A673 (cell line): ENCODE measurements at regions not wholly inside any gene's neighbourhood (a gene's known extent, or its start where the extent isn't known, plus 50 kb on each side); places are given as distances from the start of the nearest gene placed in this dataset.

Experiments
- BruUV-seq: library from RNA; stranded (reverse); fragments of 400-500 nt; replicated peaks from 2 replicates; lab custom pipeline; 2021; lab: Mats Ljungman, UMichigan
- CTCF ChIA-PET: fragments of 300-600 bp; sonication (Branson Sonifier 250); formaldehyde crosslinking; loops from one replicate; lab custom pipeline; 2022; ENCODE audit warnings: antibody characterized with exemption; lab: Charles Lee
- POLR2A ChIA-PET: fragments of 300-600 bp; sonication (Branson Sonifier 250); formaldehyde crosslinking; loops from one replicate; lab custom pipeline; 2022; ENCODE audit warnings: antibody characterized with exemption; ENCODE audit not compliant: low non-redundant PET; lab: Charles Lee
- DNase-seq: peaks from one replicate; pipeline ENCODE4 v3.0.0-alpha.2; 2015; ENCODE audit warnings: low spot score
- H3K27ac ChIP-seq: fragments of 200-600 bp; sonication (generic); 2 replicates; pipeline ENCODE4 v1.5.1; 2016; ENCODE audit warnings: mixed run types, low read depth, mild to moderate bottlenecking, mixed read lengths, antibody characterized with exemption, low read length; ENCODE audit not compliant: poor library complexity, severe bottlenecking
- H3K27me3 ChIP-seq: fragments of 200-600 bp; sonication (generic); replicated peaks from 2 replicates; pipeline ENCODE4 v1.6.1; 2017; ENCODE audit warnings: mixed run types, low read depth, mild to moderate bottlenecking, mixed read lengths, antibody characterized with exemption, low read length; ENCODE audit not compliant: insufficient read depth, poor library complexity
- H3K36me3 ChIP-seq: fragments of 200-600 bp; sonication (generic); 2 replicates; pipeline ENCODE4 v1.6.1; 2016; ENCODE audit warnings: mixed run types, mild to moderate bottlenecking, mixed read lengths, antibody characterized with exemption, low read length; ENCODE audit not compliant: insufficient read depth, poor library complexity, severe bottlenecking
- H3K4me1 ChIP-seq: fragments of 200-600 bp; sonication (generic); 2 replicates; pipeline ENCODE4 v1.6.1; 2017; ENCODE audit warnings: mixed run types, mild to moderate bottlenecking, mixed read lengths, antibody characterized with exemption, low read length; ENCODE audit not compliant: insufficient read depth, poor library complexity, severe bottlenecking
- H3K4me3 ChIP-seq: fragments of 200-600 bp; sonication (generic); 2 replicates; pipeline ENCODE4 v1.5.1; 2016; ENCODE audit warnings: low read depth, mixed run types, mild to moderate bottlenecking, mixed read lengths, low read length; ENCODE audit not compliant: poor library complexity, severe bottlenecking
- H3K9me3 ChIP-seq: fragments of 200-600 bp; sonication (generic); 2 replicates; pipeline ENCODE4 v1.6.1; 2016; ENCODE audit warnings: mixed run types, low read depth, mild to moderate bottlenecking, mixed read lengths, antibody characterized with exemption, low read length; ENCODE audit not compliant: poor library complexity, severe bottlenecking
- EZH2 ChIP-seq: fragments of 200-600 bp; sonication (generic); IDR thresholded peaks from 2 replicates; pipeline ENCODE4 v1.6.1; 2017; ENCODE audit warnings: borderline replicate concordance, low read depth, mild to moderate bottlenecking, mixed read lengths, antibody characterized with exemption, low read length; ENCODE audit not compliant: poor library complexity, severe bottlenecking
- intact Hi-C: fragments of 100-400 bp; cut with micrococcal nuclease; formaldehyde crosslinking; loops from one replicate; pipeline ENCODE4 v1.10.0; 2022; ENCODE audit not compliant: unreplicated experiment
- TF ChIP-seq, protein P1 (sequence below): fragments of 300-800, 200-600 bp; sonication (generic); conservative IDR thresholded peaks from 2 replicates; pipeline ENCODE4 v1.5.1; 2017; ENCODE audit warnings: low read depth, mild to moderate bottlenecking, antibody characterized with exemption, low read length, moderate library complexity, mixed read lengths

- intact Hi-C loops: no loop called here
- TF ChIP-seq, protein P1, sequence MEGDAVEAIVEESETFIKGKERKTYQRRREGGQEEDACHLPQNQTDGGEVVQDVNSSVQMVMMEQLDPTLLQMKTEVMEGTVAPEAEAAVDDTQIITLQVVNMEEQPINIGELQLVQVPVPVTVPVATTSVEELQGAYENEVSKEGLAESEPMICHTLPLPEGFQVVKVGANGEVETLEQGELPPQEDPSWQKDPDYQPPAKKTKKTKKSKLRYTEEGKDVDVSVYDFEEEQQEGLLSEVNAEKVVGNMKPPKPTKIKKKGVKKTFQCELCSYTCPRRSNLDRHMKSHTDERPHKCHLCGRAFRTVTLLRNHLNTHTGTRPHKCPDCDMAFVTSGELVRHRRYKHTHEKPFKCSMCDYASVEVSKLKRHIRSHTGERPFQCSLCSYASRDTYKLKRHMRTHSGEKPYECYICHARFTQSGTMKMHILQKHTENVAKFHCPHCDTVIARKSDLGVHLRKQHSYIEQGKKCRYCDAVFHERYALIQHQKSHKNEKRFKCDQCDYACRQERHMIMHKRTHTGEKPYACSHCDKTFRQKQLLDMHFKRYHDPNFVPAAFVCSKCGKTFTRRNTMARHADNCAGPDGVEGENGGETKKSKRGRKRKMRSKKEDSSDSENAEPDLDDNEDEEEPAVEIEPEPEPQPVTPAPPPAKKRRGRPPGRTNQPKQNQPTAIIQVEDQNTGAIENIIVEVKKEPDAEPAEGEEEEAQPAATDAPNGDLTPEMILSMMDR: no peak
- no peak for TF ChIP-seq EZH2
- no peak overlapping the region for H3K4me3 ChIP-seq
- BruUV-seq: no TSS peak
- no peaks in the 10 kb centered on the region for H3K4me1 ChIP-seq
- no peaks in the 10 kb centered on the region for H3K27me3 ChIP-seq
- CTCF ChIA-PET: no interaction called here
- POLR2A ChIA-PET: no interaction called here
- no peak overlapping the region for H3K27ac ChIP-seq
- no peaks in the 10 kb centered on the region for H3K36me3 ChIP-seq
- DNase-seq: no peak
- no peaks in the 10 kb centered on the region for H3K9me3 ChIP-seq
Measured at GRCh38 chr3:73225991-73226390, 164.5 kb downstream of the EBLN2 start.

GRCh38 chr3:73228000-73228399, 166.5 kb downstream of the EBLN2 start:
- Histone ChIP-seq H3K27me3 (no peaks in the 10 kb centered on the region), H3K4me3 (no peak overlapping the region), H3K4me1 (no peaks in the 10 kb centered on the region), H3K36me3 (no peaks in the 10 kb centered on the region), H3K9me3 (no peaks in the 10 kb centered on the region), H3K27ac (no peak overlapping the region)
- ChIA-PET POLR2A (no interaction called here), CTCF (no interaction called here)
- no peak for TF ChIP-seq EZH2
- TF ChIP-seq, protein P1: no peak
- DNase-seq: no peak
- intact Hi-C loops: no loop called here
- BruUV-seq: no TSS peak

DNA sequence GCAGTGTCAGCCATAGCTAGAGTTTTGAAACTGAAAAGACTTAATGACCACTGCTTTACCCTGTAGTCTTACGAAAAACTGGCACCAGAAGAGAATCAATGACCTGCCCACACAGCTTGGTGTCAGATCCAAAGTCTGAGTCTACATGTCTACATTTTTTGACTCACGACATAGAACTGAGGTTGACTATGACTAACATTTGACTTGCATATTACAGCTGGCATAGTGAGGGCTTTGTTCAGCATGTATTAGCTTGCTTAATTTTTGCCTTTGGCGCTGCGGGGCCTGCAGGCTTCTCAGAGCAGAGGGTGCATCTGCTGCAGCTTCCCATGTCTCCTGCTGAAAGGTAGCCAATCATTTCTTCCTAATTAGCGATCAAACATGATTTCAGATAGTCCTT, 167.0 kb downstream of the EBLN2 start:
- no TSS peak for BruUV-seq
- Histone ChIP-seq H3K9me3 (no peaks in the 10 kb centered on the region), H3K27ac (no peak overlapping the region), H3K4me3 (no peak overlapping the region), H3K36me3 (no peaks in the 10 kb centered on the region), H3K27me3 (no peaks in the 10 kb centered on the region), H3K4me1 (no peaks in the 10 kb centered on the region)
- ChIA-PET CTCF (no interaction called here), POLR2A (no interaction called here)
- DNase-seq: no peak
- TF ChIP-seq EZH2: no peak
- TF ChIP-seq, protein P1: no peak
- intact Hi-C loops: no loop called here
